Pancreas (tissue), 10 donors: ENCODE measurements at regions not wholly inside any gene's neighbourhood (a gene's known extent, or its start where the extent isn't known, plus 50 kb on each side); places are given as distances from the start of the nearest gene placed in this dataset.

Experiments
- ATAC-seq, 4 donors: fragments of 200-7000 bp; cut with Tn5 transposase; one replicate each; pipeline versions ENCODE4 v1.8.0 to v1.9.1; 2020; ENCODE audit warnings: mild to moderate bottlenecking in 4 of 4, moderate library complexity in 4 of 4
- DNase-seq, 6 donors: peaks; one replicate each; pipeline ENCODE4 v3.0.0-alpha.2; 2020
- FAIRE-seq: peaks from 2 replicates; lab custom pipeline; 2012; peaks lifted over from hg19 to GRCh38; lab: Jason Lieb, UNC
- H3K27ac ChIP-seq, 4 donors: fragments of 200-600 bp; sonication (generic); 1 replicate in 3 of 4; 2 replicates in 1 of 4; pipeline versions ENCODE4 v1.5.0 to v1.8.0; 2020
- H3K27me3 ChIP-seq, 4 donors: fragments of 200-600 bp; one replicate each; pipeline ENCODE4 v1.8.0; 2021
- H3K36me3 ChIP-seq, 3 donors: fragments of 200-600 bp; sonication (generic) in 1 of 3; one replicate each; pipeline versions ENCODE4 v1.5.0 to v1.8.0; 2020 to 2021
- H3K4me1 ChIP-seq, 3 donors: fragments of 200-600 bp; one replicate each; pipeline ENCODE4 v1.8.0; 2021
- H3K4me3 ChIP-seq, 4 donors: fragments of 200-600 bp; sonication (generic) in 2 of 4; one replicate each; pipeline versions ENCODE4 v1.5.0 to v1.8.0; 2020 to 2021
- H3K9me3 ChIP-seq, 4 donors: fragments of 200-600 bp; one replicate each; pipeline ENCODE4 v1.8.0; 2021
- WGBS, 2 donors: extraction: QIAGEN DNeasy Blood & Tissue Kit; methylation state at CpG; one replicate each; pipeline ENCODE4 v1.1.7; 2013; 5-methylcytosine and 5-hydroxymethylcytosine counted together
- intact Hi-C, 3 donors: fragments of 100-400 bp; cut with DNase I; formaldehyde crosslinking; loops; one replicate each; pipeline versions ENCODE4 v1.11.1 to v1.14.2; 2022
- TF ChIP-seq, protein P1 (sequence below), 4 donors: fragments of 200-600 bp; sonication (generic) in 3 of 4; IDR thresholded peaks; one replicate each; pipeline versions ENCODE4 v1.5.0 to v1.8.0; 2021; ENCODE audit warnings: antibody characterized with exemption in 4 of 4
- donor health status: healthy with polysubstance abuse.
- donor health status: DM: no; HTN: no; CAD: no; lungs with moderate emphysema.
- donor health status: DM: no; HTN: no; CAD: no.
- donor health status: control.
- donor health status: control.
- donor health status: Bipolar disorder and iron deficiency.
- donor health status: DM: yes; HTN: yes; CAD: no.
- donor health status: DM: no; HTN: no; CAD: no.
- donor health status: DM: no; HTN: no; CAD: no.
- donor health status: DM: yes; HTN: yes; CAD: no.

DNA sequence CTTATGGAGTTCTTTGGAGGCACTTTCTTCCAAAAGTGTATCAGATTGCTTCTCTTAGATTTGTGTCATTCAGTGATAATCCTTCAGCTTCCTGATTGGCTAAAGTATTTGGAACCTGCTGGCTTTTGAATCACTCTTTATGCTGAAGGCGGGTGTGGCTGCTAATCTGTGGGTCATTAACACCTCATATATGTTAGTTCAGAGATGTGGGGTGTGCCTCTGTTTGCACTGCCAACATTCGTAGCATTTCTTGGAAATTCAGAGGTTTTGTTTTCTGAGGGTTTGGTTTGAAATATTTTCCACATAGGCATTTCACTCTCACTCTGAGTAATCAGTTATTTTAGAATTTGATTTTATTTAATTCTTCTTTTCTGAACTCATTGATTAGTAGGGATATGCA, 1604.4 kb upstream of the ACVR2A start:
- FAIRE-seq (no peak), ATAC-seq (no peak), DNase-seq (no peak)
- Histone ChIP-seq H3K4me3 (no peak overlapping the region), H3K9me3 (no peaks in the 10 kb centered on the region), H3K4me1 (no peaks in the 10 kb centered on the region), H3K36me3 (no peaks in the 10 kb centered on the region), H3K27ac (no peak overlapping the region), H3K27me3 (no peaks in the 10 kb centered on the region)
- TF ChIP-seq, protein P1, sequence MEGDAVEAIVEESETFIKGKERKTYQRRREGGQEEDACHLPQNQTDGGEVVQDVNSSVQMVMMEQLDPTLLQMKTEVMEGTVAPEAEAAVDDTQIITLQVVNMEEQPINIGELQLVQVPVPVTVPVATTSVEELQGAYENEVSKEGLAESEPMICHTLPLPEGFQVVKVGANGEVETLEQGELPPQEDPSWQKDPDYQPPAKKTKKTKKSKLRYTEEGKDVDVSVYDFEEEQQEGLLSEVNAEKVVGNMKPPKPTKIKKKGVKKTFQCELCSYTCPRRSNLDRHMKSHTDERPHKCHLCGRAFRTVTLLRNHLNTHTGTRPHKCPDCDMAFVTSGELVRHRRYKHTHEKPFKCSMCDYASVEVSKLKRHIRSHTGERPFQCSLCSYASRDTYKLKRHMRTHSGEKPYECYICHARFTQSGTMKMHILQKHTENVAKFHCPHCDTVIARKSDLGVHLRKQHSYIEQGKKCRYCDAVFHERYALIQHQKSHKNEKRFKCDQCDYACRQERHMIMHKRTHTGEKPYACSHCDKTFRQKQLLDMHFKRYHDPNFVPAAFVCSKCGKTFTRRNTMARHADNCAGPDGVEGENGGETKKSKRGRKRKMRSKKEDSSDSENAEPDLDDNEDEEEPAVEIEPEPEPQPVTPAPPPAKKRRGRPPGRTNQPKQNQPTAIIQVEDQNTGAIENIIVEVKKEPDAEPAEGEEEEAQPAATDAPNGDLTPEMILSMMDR (IDR thresholded peaks at IDR 0.05), result no peak
- WGBS, 2 donors, result 86% methylated on average over 2 of the region's 2 CpGs
- intact Hi-C loops, result no loop called here

DNA sequence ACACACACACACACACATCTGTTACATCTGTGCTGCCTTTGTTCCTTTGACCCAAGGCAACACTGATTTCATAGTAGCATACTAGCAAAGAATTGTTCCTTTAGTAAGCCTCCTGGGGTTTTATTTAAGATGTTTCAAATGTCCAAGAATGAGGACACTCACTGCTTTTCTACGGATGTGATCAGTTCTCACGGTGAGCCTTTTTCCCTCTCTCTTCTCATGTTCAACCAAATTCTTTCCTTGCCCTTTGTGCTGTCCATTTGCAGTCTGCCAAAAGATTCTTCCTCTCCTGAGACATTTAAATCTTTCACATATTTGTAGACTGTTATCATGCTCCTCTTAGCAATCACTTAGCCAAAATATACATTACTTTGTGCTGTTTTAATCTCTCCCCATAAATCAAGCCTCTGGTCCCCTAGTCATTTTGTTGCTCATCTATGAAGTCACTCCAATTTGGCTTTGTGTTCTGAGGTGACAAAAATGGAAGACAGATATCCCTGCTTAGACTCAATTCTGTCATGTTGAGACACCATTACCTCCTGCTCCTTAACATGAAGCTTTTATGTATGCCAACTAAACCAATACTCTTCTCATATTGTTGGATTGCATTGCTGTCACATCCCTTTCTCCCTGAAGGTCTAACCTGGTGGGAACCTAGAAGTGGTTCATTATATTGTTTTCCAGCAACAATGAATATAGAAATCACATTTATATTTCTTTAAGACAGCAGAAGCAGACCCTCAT, 1605.3 kb upstream of the ACVR2A start:
- TF ChIP-seq, protein P1 (IDR thresholded peaks at IDR 0.05), result no peak
- Histone ChIP-seq H3K4me1 (no peaks in the 10 kb centered on the region), H3K36me3 (no peaks in the 10 kb centered on the region), H3K9me3 (no peaks in the 10 kb centered on the region), H3K27ac (no peak overlapping the region), H3K4me3 (no peak overlapping the region), H3K27me3 (no peaks in the 10 kb centered on the region)
- intact Hi-C loops, result no loop called here
- ATAC-seq (no peak), DNase-seq (no peak), FAIRE-seq (no peak)
- 84 to 94% methylated on average over 2 of the region's 2 CpGs for WGBS, 2 donors

DNA sequence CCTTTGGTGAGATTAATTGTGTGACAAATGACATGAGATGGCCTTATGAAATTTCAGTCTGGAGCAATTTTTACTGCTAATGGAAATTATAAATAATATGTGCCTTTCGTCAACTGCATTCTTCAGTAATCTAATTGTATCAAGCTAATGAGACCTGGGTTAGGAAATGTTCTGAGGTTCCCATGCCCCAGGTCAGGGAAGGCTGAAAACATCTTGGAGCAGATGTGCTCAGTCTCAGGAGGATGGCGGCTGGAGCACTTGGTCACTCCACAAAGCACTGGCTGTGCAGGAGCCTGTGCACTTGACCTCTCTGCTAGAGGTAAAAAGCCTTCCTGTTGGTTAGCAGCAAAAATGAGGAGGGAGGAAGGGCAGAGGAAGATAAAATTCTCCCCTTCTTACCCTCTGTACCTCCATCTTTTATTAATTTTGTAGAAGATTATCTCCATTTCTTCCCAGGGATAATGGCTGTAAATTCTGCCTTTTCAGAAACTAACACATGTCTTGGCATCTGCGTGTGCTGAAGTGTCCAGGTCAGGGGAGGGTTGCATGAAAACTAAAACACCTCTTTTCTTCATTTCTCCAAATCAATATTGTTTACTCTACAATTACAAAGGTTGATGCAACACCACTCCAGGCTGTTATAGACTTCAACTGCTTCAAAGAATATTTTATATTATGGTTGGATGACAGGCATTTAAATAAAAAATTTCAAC, 1606.4 kb upstream of the ACVR2A start:
- Histone ChIP-seq H3K27ac (no peak overlapping the region), H3K9me3 (no peaks in the 10 kb centered on the region), H3K36me3 (no peaks in the 10 kb centered on the region), H3K4me1 (no peaks in the 10 kb centered on the region), H3K4me3 (no peak overlapping the region), H3K27me3 (no peaks in the 10 kb centered on the region)
- intact Hi-C loops, result no loop called here
- WGBS, 2 donors, result 87 to 93% methylated on average over 3 of the region's 3 CpGs
- ATAC-seq (no peak), DNase-seq (no peak), FAIRE-seq (no peak)
- TF ChIP-seq, protein P1 (IDR thresholded peaks at IDR 0.05), result no peak

DNA sequence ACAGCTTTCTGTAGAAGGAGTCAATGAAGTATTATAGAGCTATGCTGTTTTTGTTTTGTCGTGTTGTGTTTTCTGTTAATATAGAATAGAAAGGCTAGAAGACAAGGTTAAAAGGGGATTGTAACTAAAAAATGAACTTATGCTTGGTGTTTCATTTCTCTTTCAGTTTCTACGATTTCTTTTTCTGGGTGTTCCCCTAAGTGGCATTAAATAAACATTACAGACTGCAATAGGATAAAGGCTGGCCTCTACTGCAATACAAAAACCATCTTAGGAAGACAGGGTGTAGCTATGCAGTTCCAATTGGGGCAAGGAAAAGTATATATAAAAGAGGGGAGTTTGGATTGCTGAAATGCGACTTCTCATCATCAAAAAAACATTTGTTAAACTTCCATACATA, 1609.7 kb upstream of the ACVR2A start:
- no peaks in the 10 kb centered on the region for H3K4me1 ChIP-seq
- ATAC-seq (no peak), DNase-seq (no peak), FAIRE-seq (no peak)
- H3K27me3 ChIP-seq, result no peaks in the 10 kb centered on the region
- H3K9me3 ChIP-seq, result no peaks in the 10 kb centered on the region
- no peaks in the 10 kb centered on the region for H3K36me3 ChIP-seq
- no peak overlapping the region for H3K4me3 ChIP-seq
- no peak overlapping the region for H3K27ac ChIP-seq
- TF ChIP-seq, protein P1 (IDR thresholded peaks at IDR 0.05), result no peak
- intact Hi-C loops, result no loop called here
- 65 to 72% methylated on average over 3 of the region's 3 CpGs for WGBS, 2 donors
